OCI-LY7 (cell line): ENCODE measurements at regions not wholly inside any gene's neighbourhood (a gene's known extent, or its start where the extent isn't known, plus 50 kb on each side); places are given as distances from the start of the nearest gene placed in this dataset.

ENCODE experiments used
- CTCF ChIP-seq: fragments of 200-600 bp; sonication (generic); conservative IDR thresholded peaks from 2 replicates; pipeline ENCODE4 v1.5.1; 2014; ENCODE audit warnings: mild to moderate bottlenecking, antibody characterized with exemption, low read length, moderate library complexity, mixed read lengths
- EZH2phosphoT487 ChIP-seq: fragments of 200-600 bp; sonication (generic); IDR thresholded peaks from 2 replicates; pipeline ENCODE4 v1.6.1; 2018; ENCODE audit warnings: low read depth, borderline replicate concordance, mild to moderate bottlenecking, mixed run types, antibody characterized with exemption, low read length, moderate library complexity, mixed read lengths

DNA sequence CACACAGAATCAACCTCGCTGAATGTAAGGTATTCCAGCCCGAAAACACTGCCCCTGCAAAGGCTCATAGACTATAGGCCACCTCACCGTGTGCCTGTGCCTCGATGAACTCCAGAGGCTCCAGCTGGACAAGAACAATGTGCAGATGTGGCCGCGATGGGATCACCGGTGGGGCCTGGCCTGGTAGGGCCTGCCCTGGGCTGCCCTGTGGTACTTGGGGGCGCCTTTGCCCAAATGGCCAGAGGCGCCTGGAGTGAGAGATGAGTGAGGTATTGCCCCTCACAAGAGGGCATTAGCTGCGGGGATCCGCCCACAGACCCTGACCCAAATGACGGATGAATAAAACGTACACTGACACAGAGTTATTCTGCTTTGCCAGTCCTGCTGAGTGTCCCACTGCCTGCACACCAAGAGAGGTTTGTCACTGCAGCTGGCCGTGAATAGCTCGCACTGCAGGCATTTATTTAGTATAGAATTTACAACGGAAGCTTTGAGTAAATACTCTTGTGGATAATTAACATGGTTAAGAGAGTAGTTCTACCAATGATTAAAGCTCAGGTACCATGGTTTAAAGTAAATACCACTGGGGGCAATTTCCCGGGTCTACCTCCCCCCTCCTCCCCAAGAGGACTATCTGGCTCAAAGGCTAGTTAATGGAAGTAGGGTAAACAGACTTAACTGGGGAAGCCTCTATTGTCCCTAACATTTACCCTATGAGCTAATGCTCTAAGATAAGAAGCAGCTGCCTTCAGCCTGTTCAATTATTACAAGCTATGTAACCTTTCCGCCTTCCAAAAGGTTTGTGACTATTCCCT lies 101.1 kb upstream of the IGLL5 start:
- TF ChIP-seq CTCF (no peak), EZH2phosphoT487 (no peak)
